Keratinocyte (primary cell): ENCODE measurements at regions not wholly inside any gene's neighbourhood (a gene's known extent, or its start where the extent isn't known, plus 50 kb on each side); places are given as distances from the start of the nearest gene placed in this dataset.

Source experiments
- DNase-seq: peaks from one replicate; pipeline ENCODE4 v3.0.0-alpha.2; 2011; ENCODE audit warnings: low read depth, missing footprints, low spot score
- FAIRE-seq: peaks from 2 replicates; lab custom pipeline; 2011; peaks lifted over from hg19 to GRCh38; lab: Jason Lieb, UNC
- H2AFZ ChIP-seq: 2 replicates; pipeline ENCODE4 v1.6.0; 2012; ENCODE audit warnings: low read length, control low read depth, inconsistent platforms; ENCODE audit not compliant: control insufficient read depth
- H3K27ac ChIP-seq: 2 replicates; pipeline ENCODE4 v1.5.1; 2011; ENCODE audit warnings: low read length; ENCODE audit not compliant: control insufficient read depth, insufficient read depth
- H3K27me3 ChIP-seq: 3 replicates; pipeline ENCODE4 v1.6.0; 2011; ENCODE audit warnings: low read length; ENCODE audit not compliant: control insufficient read depth, insufficient read depth; ENCODE audit errors: extremely low read depth
- H3K36me3 ChIP-seq, 2 experiments: 2 replicates in 1 of 2; 3 replicates in 1 of 2; pipeline ENCODE4 v1.5.1; 2011; ENCODE audit warnings: low read length in 2 of 2, mild to moderate bottlenecking in 1 of 2; ENCODE audit not compliant: control insufficient read depth in 2 of 2, insufficient read depth in 2 of 2; ENCODE audit errors: extremely low read depth in 1 of 2
- H3K4me1 ChIP-seq: 3 replicates; pipeline ENCODE4 v1.5.1; 2011; ENCODE audit warnings: low read length; ENCODE audit not compliant: control insufficient read depth, insufficient read depth; ENCODE audit errors: extremely low read depth
- H3K4me2 ChIP-seq: 3 replicates; pipeline ENCODE4 v1.6.0; 2011; ENCODE audit warnings: low read depth, low read length; ENCODE audit not compliant: control insufficient read depth, insufficient read depth; ENCODE audit errors: extremely low read depth
- H3K4me3 ChIP-seq, 3 experiments: fragments of 200-600 bp in 1 of 3; sonication (generic) in 1 of 3; 2 replicates in 2 of 3; 3 replicates in 1 of 3; pipeline ENCODE4 v1.5.1; 2011 to 2016; ENCODE audit warnings: low read length in 3 of 3, mild to moderate bottlenecking in 3 of 3, control low read depth in 2 of 3, inconsistent platforms in 1 of 3, low read depth in 1 of 3, mixed read lengths in 1 of 3, mixed run types in 1 of 3, moderate library complexity in 1 of 3; ENCODE audit not compliant: control insufficient read depth in 2 of 3, insufficient read depth in 2 of 3; ENCODE audit errors: extremely low read depth in 1 of 3
- H3K79me2 ChIP-seq: 2 replicates; pipeline ENCODE4 v1.6.0; 2012; ENCODE audit warnings: low read length; ENCODE audit not compliant: control insufficient read depth, insufficient read depth
- H3K9ac ChIP-seq: 3 replicates; pipeline ENCODE4 v1.6.0; 2011; ENCODE audit warnings: low read length; ENCODE audit not compliant: control insufficient read depth, insufficient read depth; ENCODE audit errors: extremely low read depth
- H3K9me1 ChIP-seq: 3 replicates; pipeline ENCODE4 v1.6.0; 2011; ENCODE audit warnings: low read length; ENCODE audit not compliant: control insufficient read depth, insufficient read depth; ENCODE audit errors: extremely low read depth
- H3K9me3 ChIP-seq: 2 replicates; pipeline ENCODE4 v1.5.1; 2012; ENCODE audit warnings: low read depth, low read length; ENCODE audit not compliant: control insufficient read depth
- H4K20me1 ChIP-seq: 3 replicates; pipeline ENCODE4 v1.6.0; 2011; ENCODE audit warnings: low read length; ENCODE audit not compliant: control insufficient read depth, insufficient read depth; ENCODE audit errors: extremely low read depth
- CTCF ChIP-seq, 3 experiments: IDR thresholded peaks in 1 of 3; conservative IDR thresholded peaks in 1 of 3; optimal IDR thresholded peaks in 1 of 3; 2 replicates in 2 of 3; 3 replicates in 1 of 3; pipeline versions ENCODE3 to v1.5.1; 2011; ENCODE audit warnings: low read length in 3 of 3, mild to moderate bottlenecking in 3 of 3, moderate library complexity in 2 of 3, control low read depth in 1 of 3, inconsistent platforms in 1 of 3; ENCODE audit not compliant: insufficient read depth in 2 of 3; ENCODE audit errors: extremely low read depth in 1 of 3
- EZH2 ChIP-seq: IDR thresholded peaks from one replicate; pipeline ENCODE4 v1.6.1; 2012; ENCODE audit warnings: inconsistent platforms, mild to moderate bottlenecking, low read length, moderate library complexity
- dilution Hi-C: fragments of 300-500 bp; cut with MboI; formaldehyde crosslinking; loops from one replicate; pipeline ENCODE4 v1.7.0; 2020; ENCODE audit warnings: low sequenced_read_pairs; ENCODE audit not compliant: extremely low pct_ligation_motif_present

GRCh38 chr12:105482951-105483350 lies 152.5 kb downstream of the C12orf75 start:
- FAIRE-seq (no peak), DNase-seq (no peak)
- Histone ChIP-seq H3K9ac (no peak overlapping the region), H3K36me3 (no peaks in the 10 kb centered on the region), H3K9me3 (no peaks in the 10 kb centered on the region), H3K9me1 (no peaks in the 10 kb centered on the region), H3K4me2 (no peak overlapping the region), H3K4me3 (no peak overlapping the region), H4K20me1 (no peaks in the 10 kb centered on the region), H3K27me3 (no peaks in the 10 kb centered on the region), H2AFZ (no peak overlapping the region), H3K4me1 (no peaks in the 10 kb centered on the region), H3K27ac (no peak overlapping the region), H3K79me2 (no peaks in the 10 kb centered on the region)
- dilution Hi-C loops, result no loop called here
- TF ChIP-seq EZH2 (no peak), CTCF (optimal IDR thresholded peaks at IDR 0.05 in 1 of 3, IDR thresholded peaks at IDR 0.05 in 1 of 3, conservative IDR thresholded peaks at IDR 0.05 in 1 of 3; ENCODE audit: extremely low read depth in 1 of 3, insufficient read depth in 2 of 3, low read length in 3 of 3) (no peak)

DNA sequence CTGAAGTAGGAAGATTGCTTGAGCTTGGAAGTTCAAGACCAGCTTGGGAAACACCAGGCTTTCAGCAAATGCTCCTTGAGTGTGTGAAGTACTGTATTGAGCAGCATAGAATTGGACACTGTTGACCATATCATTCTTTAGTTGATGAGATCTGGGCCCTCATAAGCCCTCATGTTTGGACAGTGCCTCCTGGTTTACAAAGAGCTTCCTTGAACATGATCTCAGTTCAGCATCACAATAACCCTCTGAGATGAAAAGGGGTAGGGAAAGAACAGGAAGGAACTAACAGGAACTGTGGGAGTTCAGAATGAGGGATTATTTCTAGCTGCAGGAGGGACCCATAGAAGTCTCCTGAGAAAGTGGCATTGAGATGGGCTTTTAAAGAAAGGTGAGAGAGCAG lies 153.2 kb downstream of the C12orf75 start:
- Histone ChIP-seq H3K27ac (no peak overlapping the region), H2AFZ (no peak overlapping the region), H4K20me1 (no peaks in the 10 kb centered on the region), H3K36me3 (no peaks in the 10 kb centered on the region), H3K4me2 (no peak overlapping the region), H3K79me2 (no peaks in the 10 kb centered on the region), H3K9me3 (no peaks in the 10 kb centered on the region), H3K4me3 (no peak overlapping the region), H3K9me1 (no peaks in the 10 kb centered on the region), H3K4me1 (no peaks in the 10 kb centered on the region), H3K27me3 (no peaks in the 10 kb centered on the region), H3K9ac (no peak overlapping the region)
- DNase-seq (no peak), FAIRE-seq (no peak)
- no peak for TF ChIP-seq EZH2
- TF ChIP-seq CTCF (optimal IDR thresholded peaks at IDR 0.05 in 1 of 3, IDR thresholded peaks at IDR 0.05 in 1 of 3, conservative IDR thresholded peaks at IDR 0.05 in 1 of 3; ENCODE audit: extremely low read depth in 1 of 3, insufficient read depth in 2 of 3, low read length in 3 of 3), result no peak
- dilution Hi-C loops, result no loop called here
